H1 (cell line): ENCODE measurements at regions not wholly inside any gene's neighbourhood (a gene's known extent, or its start where the extent isn't known, plus 50 kb on each side); places are given as distances from the start of the nearest gene placed in this dataset.

Experiments used
- CBX5 ChIP-seq: fragments of 300-800, 300-1000 bp; sonication (generic); IDR thresholded peaks from 2 replicates; pipeline ENCODE4 v1.7.1; 2016; ENCODE audit warnings: antibody characterized with exemption, low read length, low read depth
- CREB1 ChIP-seq: IDR thresholded peaks from 2 replicates; pipeline ENCODE4 v1.6.1; 2012; ENCODE audit warnings: inconsistent platforms
- CTCF ChIP-seq, 3 experiments: IDR thresholded peaks; 1 replicate in 2 of 3; 2 replicates in 1 of 3; pipeline versions ENCODE4 v1.5.1 to v1.6.1; 2011; ENCODE audit warnings: low read length in 3 of 3, mild to moderate bottlenecking in 3 of 3, inconsistent platforms in 2 of 3, low read depth in 1 of 3, moderate library complexity in 1 of 3; ENCODE audit not compliant: insufficient read depth in 1 of 3; ENCODE audit errors: control extremely low read depth in 1 of 3
- EGR1 ChIP-seq: IDR thresholded peaks from 2 replicates; pipeline ENCODE4 v1.6.1; 2011; ENCODE audit warnings: low read depth, low read length, borderline replicate concordance
- EZH2 ChIP-seq: fragments of 200-600 bp; sonication (generic); IDR thresholded peaks from 2 replicates; pipeline ENCODE4 v1.7.1; 2012; ENCODE audit warnings: low read depth, mild to moderate bottlenecking, moderate library complexity, low read length, inconsistent platforms; ENCODE audit not compliant: severe bottlenecking
- FOSL1 ChIP-seq: IDR thresholded peaks from 2 replicates; pipeline ENCODE4 v1.6.1; 2011; ENCODE audit warnings: mild to moderate bottlenecking, low read depth, low read length, moderate library complexity; ENCODE audit not compliant: insufficient read depth
- POLR2A ChIP-seq, 2 experiments: IDR thresholded peaks; 1 replicate in 1 of 2; 2 replicates in 1 of 2; pipeline ENCODE4 v1.6.1; 2011; ENCODE audit warnings: low read depth in 2 of 2, low read length in 2 of 2, mild to moderate bottlenecking in 2 of 2; ENCODE audit errors: control extremely low read depth in 1 of 2
- RFX5 ChIP-seq: IDR thresholded peaks from 2 replicates; pipeline ENCODE4 v1.6.1; 2011; ENCODE audit warnings: low read depth, low read length, improper control_type of control experiment, borderline replicate concordance
- SRF ChIP-seq: IDR thresholded peaks from 2 replicates; pipeline ENCODE4 v1.6.1; 2011; ENCODE audit warnings: mild to moderate bottlenecking, low read depth, low read length, moderate library complexity
- TCF12 ChIP-seq: IDR thresholded peaks from 2 replicates; pipeline ENCODE4 v1.6.1; 2011; ENCODE audit warnings: low read depth, mild to moderate bottlenecking, low read length
- TEAD4 ChIP-seq: IDR thresholded peaks from 2 replicates; pipeline ENCODE4 v1.6.1; 2012; ENCODE audit warnings: low read depth, low read length, inconsistent platforms, mixed read lengths
- ZNF274 ChIP-seq: IDR thresholded peaks from 2 replicates; pipeline ENCODE4 v1.7.0; 2012; ENCODE audit warnings: low read length, borderline replicate concordance; ENCODE audit errors: extremely low read depth

- TF ChIP-seq POLR2A (IDR thresholded peaks at IDR 0.05; ENCODE audit: control extremely low read depth in 1 of 2, low read depth in 2 of 2, low read length in 2 of 2) = no peak
- TF ChIP-seq CTCF (IDR thresholded peaks at IDR 0.05; ENCODE audit: control extremely low read depth in 1 of 3, insufficient read depth in 1 of 3, low read depth in 1 of 3, low read length in 3 of 3) = no peak
- TF ChIP-seq EGR1 = no peak
- TF ChIP-seq TEAD4 = no peak
- no peak for TF ChIP-seq RFX5
- TF ChIP-seq TCF12 = no peak
- no peak for TF ChIP-seq SRF
- no peak for TF ChIP-seq CREB1
- TF ChIP-seq CBX5 = no peak
- TF ChIP-seq FOSL1 = no peak
- no peak for TF ChIP-seq EZH2
- no peak for TF ChIP-seq ZNF274
Measured at GRCh38 chr10:128258421-128258976, 132.3 kb upstream of the MKI67 start.
